ENCODE measurements at regions not wholly inside any gene's neighbourhood (a gene's known extent, or its start where the extent isn't known, plus 50 kb on each side); places are given as distances from the start of the nearest gene placed in this dataset.

- H3K27me3 ChIP-seq, result no peaks in the 10 kb centered on the region
- H3K4me1 ChIP-seq, result no peaks in the 10 kb centered on the region
- H3K36me3 ChIP-seq, result peaks cover 50% of the 10 kb centered on the region
- no peak overlapping the region for H3K4me3 ChIP-seq
- 90% methylated on average over 7 of the region's 7 CpGs for WGBS
- no peaks in the 10 kb centered on the region for H3K9me3 ChIP-seq
- TF ChIP-seq EP300 (IDR thresholded peaks at IDR 0.05) (no peak), POLR2AphosphoS5 (IDR thresholded peaks at IDR 0.05) (no peak), POLR2A (IDR thresholded peaks at IDR 0.05) (no peak), CTCF (IDR thresholded peaks at IDR 0.05) (no peak)
- DNase-seq (ENCODE audit: low spot score in 2 of 2), result no peak
- no peak overlapping the region for H3K27ac ChIP-seq
Observed at GRCh38 chr6:144797881-144798589, 512.9 kb downstream of the UTRN start.

- H3K27me3 ChIP-seq, result no peaks in the 10 kb centered on the region
- DNase-seq (ENCODE audit: low spot score in 2 of 2), result no peak
- TF ChIP-seq POLR2A (IDR thresholded peaks at IDR 0.05) (no peak), EP300 (IDR thresholded peaks at IDR 0.05) (no peak), CTCF (IDR thresholded peaks at IDR 0.05) (no peak), POLR2AphosphoS5 (IDR thresholded peaks at IDR 0.05) (no peak)
- H3K4me1 ChIP-seq, result no peaks in the 10 kb centered on the region
- H3K36me3 ChIP-seq, result peaks cover 29% of the 10 kb centered on the region
- H3K4me3 ChIP-seq, result no peak overlapping the region
- no peak overlapping the region for H3K27ac ChIP-seq
- H3K9me3 ChIP-seq, result no peaks in the 10 kb centered on the region
Observed at GRCh38 chr6:144804246-144804790, 519.2 kb downstream of the UTRN start.

- no peak for TF ChIP-seq POLR2AphosphoS5 (IDR thresholded peaks at IDR 0.05)
- TF ChIP-seq POLR2A (IDR thresholded peaks at IDR 0.05), result no peak
- no peak for TF ChIP-seq CTCF (IDR thresholded peaks at IDR 0.05)
- TF ChIP-seq EP300 (IDR thresholded peaks at IDR 0.05), result no peak
- Histone ChIP-seq H3K27me3 (no peaks in the 10 kb centered on the region), H3K4me1 (no peaks in the 10 kb centered on the region), H3K9me3 (no peaks in the 10 kb centered on the region), H3K4me3 (no peak overlapping the region), H3K27ac (no peak overlapping the region), H3K36me3 (peaks cover 29% of the 10 kb centered on the region)
- no peak for DNase-seq (ENCODE audit: low spot score in 2 of 2)
- WGBS, result 87% methylated on average over 1 of the region's 1 CpG
Observed at GRCh38 chr6:144805049-144805448, 519.9 kb downstream of the UTRN start.

GRCh38 chr6:144806222-144806621 is 521.1 kb downstream of the UTRN start:
- no peak for DNase-seq (ENCODE audit: low spot score in 2 of 2)
- no peak for TF ChIP-seq POLR2A (IDR thresholded peaks at IDR 0.05)
- TF ChIP-seq EP300 (IDR thresholded peaks at IDR 0.05), result no peak
- TF ChIP-seq CTCF (IDR thresholded peaks at IDR 0.05), result no peak
- TF ChIP-seq POLR2AphosphoS5 (IDR thresholded peaks at IDR 0.05), result no peak
- no peaks in the 10 kb centered on the region for H3K9me3 ChIP-seq
- H3K27me3 ChIP-seq, result no peaks in the 10 kb centered on the region
- H3K27ac ChIP-seq, result no peak overlapping the region
- H3K36me3 ChIP-seq, result peaks cover 37% of the 10 kb centered on the region
- H3K4me1 ChIP-seq, result no peaks in the 10 kb centered on the region
- no peak overlapping the region for H3K4me3 ChIP-seq

GRCh38 chr6:144809120-144809519 is 524.0 kb downstream of the UTRN start:
- Histone ChIP-seq H3K27me3 (no peaks in the 10 kb centered on the region), H3K4me1 (no peaks in the 10 kb centered on the region), H3K36me3 (peaks cover 36% of the 10 kb centered on the region), H3K4me3 (no peak overlapping the region), H3K27ac (no peak overlapping the region), H3K9me3 (no peaks in the 10 kb centered on the region)
- TF ChIP-seq POLR2A (IDR thresholded peaks at IDR 0.05), result no peak
- TF ChIP-seq EP300 (IDR thresholded peaks at IDR 0.05), result no peak
- TF ChIP-seq POLR2AphosphoS5 (IDR thresholded peaks at IDR 0.05), result no peak
- no peak for TF ChIP-seq CTCF (IDR thresholded peaks at IDR 0.05)
- no peak for DNase-seq (ENCODE audit: low spot score in 2 of 2)
- 100% methylated on average over 1 of the region's 1 CpG for WGBS

All from suprapubic skin (tissue), 4 donors.